Gastrocnemius medialis (tissue), 4 donors: ENCODE measurements at regions not wholly inside any gene's neighbourhood (a gene's known extent, or its start where the extent isn't known, plus 50 kb on each side); places are given as distances from the start of the nearest gene placed in this dataset.

ENCODE experiments used
- ATAC-seq, 2 donors: fragments of 150-250 bp; one replicate each; pipeline ENCODE4 v1.9.1; 2016
- DNase-seq, 2 donors: peaks; one replicate each; pipeline ENCODE4 v3.0.0-alpha.2; 2019
- H3K27ac ChIP-seq, 4 donors: fragments of 200-600 bp; sonication (generic); 1 replicate in 1 of 4; 2 replicates in 3 of 4; pipeline ENCODE4 v1.5.1; 2016 to 2018; ENCODE audit warnings: mild to moderate bottlenecking in 2 of 4, moderate library complexity in 1 of 4
- H3K27me3 ChIP-seq, 3 donors: fragments of 200-600 bp; sonication (generic) in 2 of 3; 1 replicate in 1 of 3; 2 replicates in 2 of 3; pipeline versions ENCODE4 v1.5.1 to v1.6.0; 2016 to 2019; ENCODE audit warnings: mild to moderate bottlenecking in 1 of 3, moderate library complexity in 1 of 3
- H3K36me3 ChIP-seq, 2 donors: fragments of 200-600 bp; sonication (generic) in 1 of 2; one replicate each; pipeline ENCODE4 v1.5.1; 2017 to 2018
- H3K4me1 ChIP-seq, 2 donors: fragments of 200-600 bp; sonication (generic) in 1 of 2; one replicate each; pipeline ENCODE4 v1.5.1; 2016 to 2017; ENCODE audit warnings: mild to moderate bottlenecking in 2 of 2
- H3K4me3 ChIP-seq, 4 donors: fragments of 200-600 bp; sonication (generic) in 3 of 4; 1 replicate in 1 of 4; 2 replicates in 3 of 4; pipeline ENCODE4 v1.5.1; 2016 to 2019; ENCODE audit warnings: mild to moderate bottlenecking in 2 of 4
- H3K9me3 ChIP-seq, 3 donors: fragments of 200-600 bp; sonication (generic) in 2 of 3; 1 replicate in 1 of 3; 2 replicates in 2 of 3; pipeline ENCODE4 v1.5.1; 2016 to 2019
- POLR2A ChIP-seq, 2 donors: fragments of 450-650 bp; IDR thresholded peaks; one replicate each; pipeline ENCODE4 v1.6.1; 2017; ENCODE audit warnings: antibody characterized with exemption in 2 of 2, mild to moderate bottlenecking in 2 of 2, moderate library complexity in 2 of 2
- in situ Hi-C, 4 donors: fragments of 200-750 bp; cut with MboI; loops; one replicate each; pipeline versions ENCODE4 v1.15.0 to v1.8.0; 2017; ENCODE audit warnings: low sequenced_read_pairs in 4 of 4
- intact Hi-C: fragments of 100-400 bp; cut with DNase I; formaldehyde crosslinking; loops from one replicate; pipeline ENCODE4 v1.15.1; 2023; ENCODE audit warnings: low total_unique reads
- TF ChIP-seq, protein P1 (sequence below), 5 experiments: fragments of 450-650 bp in 3 of 5; fragments of 200-600 bp in 2 of 5; sonication (generic) in 2 of 5; IDR thresholded peaks in 4 of 5; conservative IDR thresholded peaks in 1 of 5; 1 replicate in 4 of 5; 2 replicates in 1 of 5; pipeline ENCODE4 v1.5.1; 2016 to 2019; ENCODE audit warnings: antibody characterized with exemption in 5 of 5, mild to moderate bottlenecking in 3 of 5, moderate library complexity in 3 of 5

DNA sequence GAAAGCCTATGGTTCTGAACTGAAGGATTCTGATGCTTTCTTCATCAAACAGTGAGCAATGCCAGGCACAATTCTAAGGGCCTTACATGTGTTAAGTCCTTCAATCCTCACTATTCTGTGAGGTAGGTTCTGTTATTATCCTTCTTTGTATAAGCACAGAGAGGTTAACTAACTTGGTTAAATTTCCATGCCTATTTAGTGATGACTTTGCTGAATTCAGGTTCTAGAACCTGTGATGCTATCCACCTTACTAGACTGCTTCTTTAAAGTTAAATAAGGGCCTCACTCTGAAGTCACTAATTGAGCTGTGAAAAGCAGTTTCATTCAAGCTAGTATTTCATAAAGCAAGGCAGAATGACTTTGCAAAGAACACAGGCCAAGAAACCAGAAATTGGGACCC lies 138.9 kb upstream of the PARP11 start:
- Histone ChIP-seq H3K27ac (no peak overlapping the region), H3K27me3 (no peaks in the 10 kb centered on the region), H3K36me3 (no peaks in the 10 kb centered on the region), H3K4me1 (no peaks in the 10 kb centered on the region), H3K4me3 (no peak overlapping the region), H3K9me3 (no peaks in the 10 kb centered on the region)
- intact Hi-C loops (no loop called here), in situ Hi-C loops (no loop called here)
- no peak for ATAC-seq
- TF ChIP-seq, protein P1, sequence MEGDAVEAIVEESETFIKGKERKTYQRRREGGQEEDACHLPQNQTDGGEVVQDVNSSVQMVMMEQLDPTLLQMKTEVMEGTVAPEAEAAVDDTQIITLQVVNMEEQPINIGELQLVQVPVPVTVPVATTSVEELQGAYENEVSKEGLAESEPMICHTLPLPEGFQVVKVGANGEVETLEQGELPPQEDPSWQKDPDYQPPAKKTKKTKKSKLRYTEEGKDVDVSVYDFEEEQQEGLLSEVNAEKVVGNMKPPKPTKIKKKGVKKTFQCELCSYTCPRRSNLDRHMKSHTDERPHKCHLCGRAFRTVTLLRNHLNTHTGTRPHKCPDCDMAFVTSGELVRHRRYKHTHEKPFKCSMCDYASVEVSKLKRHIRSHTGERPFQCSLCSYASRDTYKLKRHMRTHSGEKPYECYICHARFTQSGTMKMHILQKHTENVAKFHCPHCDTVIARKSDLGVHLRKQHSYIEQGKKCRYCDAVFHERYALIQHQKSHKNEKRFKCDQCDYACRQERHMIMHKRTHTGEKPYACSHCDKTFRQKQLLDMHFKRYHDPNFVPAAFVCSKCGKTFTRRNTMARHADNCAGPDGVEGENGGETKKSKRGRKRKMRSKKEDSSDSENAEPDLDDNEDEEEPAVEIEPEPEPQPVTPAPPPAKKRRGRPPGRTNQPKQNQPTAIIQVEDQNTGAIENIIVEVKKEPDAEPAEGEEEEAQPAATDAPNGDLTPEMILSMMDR (IDR thresholded peaks at IDR 0.05 in 4 of 5, conservative IDR thresholded peaks at IDR 0.05 in 1 of 5), result no peak
- TF ChIP-seq POLR2A (IDR thresholded peaks at IDR 0.05), result no peak
- DNase-seq, result no peak

DNA sequence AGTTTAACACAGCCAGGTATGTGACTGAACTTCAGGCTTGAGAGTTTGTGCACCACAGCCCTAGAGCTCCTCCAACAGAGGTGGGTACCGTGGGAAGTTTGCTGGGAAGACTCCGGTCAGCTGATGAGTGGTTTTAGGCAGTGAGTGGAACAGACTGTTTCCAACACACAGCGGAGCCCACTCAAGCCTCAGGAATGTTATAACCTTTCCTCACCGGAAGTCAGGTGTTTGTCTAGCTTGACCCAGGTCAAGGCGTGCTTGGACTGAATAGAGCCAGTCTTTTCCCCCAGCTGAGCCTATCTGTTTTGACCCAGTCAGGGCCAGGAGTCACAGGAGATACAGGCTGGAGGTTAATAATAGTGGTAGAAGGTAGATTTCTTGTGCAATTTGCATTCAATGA lies 138.4 kb upstream of the PARP11 start:
- in situ Hi-C loops (no loop called here), intact Hi-C loops (no loop called here)
- H3K4me1 ChIP-seq, result no peaks in the 10 kb centered on the region
- no peaks in the 10 kb centered on the region for H3K36me3 ChIP-seq
- ATAC-seq (no peak), DNase-seq (no peak)
- no peak overlapping the region for H3K27ac ChIP-seq
- H3K27me3 ChIP-seq, result no peaks in the 10 kb centered on the region
- no peak overlapping the region for H3K4me3 ChIP-seq
- TF ChIP-seq POLR2A (IDR thresholded peaks at IDR 0.05), result no peak
- TF ChIP-seq, protein P1 (IDR thresholded peaks at IDR 0.05 in 4 of 5, conservative IDR thresholded peaks at IDR 0.05 in 1 of 5), result no peak
- H3K9me3 ChIP-seq, result no peaks in the 10 kb centered on the region

DNA sequence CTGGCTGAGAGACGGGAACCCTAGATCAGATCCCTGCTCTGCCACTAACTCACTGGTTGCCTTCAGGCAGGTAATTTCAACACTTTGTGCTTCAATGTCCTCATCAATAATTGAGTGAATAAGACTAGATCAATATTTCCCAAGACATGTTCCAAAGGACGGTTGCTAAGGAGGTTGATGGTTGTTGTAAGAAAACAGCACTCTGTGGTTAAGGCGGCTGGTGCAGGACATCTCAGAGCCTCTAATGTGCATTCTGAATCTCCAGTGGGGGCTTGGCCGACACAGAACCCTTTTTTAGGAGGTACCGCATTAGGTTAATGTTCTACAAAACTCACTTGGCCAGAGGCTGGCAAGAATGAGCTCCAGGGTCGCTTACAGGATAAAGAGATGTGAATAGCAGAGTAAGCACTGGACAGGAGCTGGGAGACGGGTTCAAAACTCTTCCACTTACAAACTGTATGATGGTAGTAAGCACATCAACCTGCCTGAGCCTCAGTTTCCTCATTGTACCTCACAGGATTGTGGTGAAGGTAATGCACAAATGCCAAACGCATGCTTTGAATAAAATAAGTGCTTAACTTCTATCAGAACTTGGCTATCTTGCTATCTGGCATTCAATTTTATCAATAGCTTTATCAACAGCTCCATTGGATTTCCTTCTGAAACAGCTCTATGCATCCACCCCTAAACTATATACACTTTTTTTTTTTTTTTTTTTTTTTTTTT lies 136.9 kb upstream of the PARP11 start:
- in situ Hi-C loops, result no loop called here
- Histone ChIP-seq H3K27me3 (no peaks in the 10 kb centered on the region), H3K9me3 (no peaks in the 10 kb centered on the region), H3K27ac (no peak overlapping the region), H3K36me3 (no peaks in the 10 kb centered on the region), H3K4me3 (no peak overlapping the region), H3K4me1 (no peaks in the 10 kb centered on the region)
- TF ChIP-seq, protein P1 (IDR thresholded peaks at IDR 0.05 in 4 of 5, conservative IDR thresholded peaks at IDR 0.05 in 1 of 5), result no peak
- TF ChIP-seq POLR2A (IDR thresholded peaks at IDR 0.05), result no peak
- no peak for DNase-seq
- no peak for ATAC-seq
- intact Hi-C loops, result no loop called here

DNA sequence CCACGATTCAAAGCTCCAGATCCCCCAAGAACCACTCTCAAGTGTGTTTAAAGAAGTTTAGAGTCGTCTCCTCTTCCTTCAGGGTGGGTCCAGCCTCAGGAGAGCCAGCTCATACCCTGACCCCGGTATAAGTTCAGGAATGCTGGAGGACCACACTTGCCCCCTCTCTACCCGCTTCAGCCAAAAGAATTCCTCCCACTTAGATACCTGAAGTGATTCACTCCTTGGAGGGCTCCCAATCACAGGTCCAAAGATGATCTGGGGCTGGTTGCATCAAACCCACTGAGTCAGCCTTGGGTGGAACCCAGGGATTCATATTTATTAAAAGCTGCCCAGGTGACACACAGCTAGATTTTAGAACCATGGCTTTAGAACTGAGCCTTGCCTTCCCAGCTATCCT lies 133.5 kb upstream of the PARP11 start:
- no peaks in the 10 kb centered on the region for H3K36me3 ChIP-seq
- H3K4me1 ChIP-seq, result no peaks in the 10 kb centered on the region
- ATAC-seq, result no peak
- intact Hi-C loops (no loop called here), in situ Hi-C loops (no loop called here)
- H3K9me3 ChIP-seq, result no peaks in the 10 kb centered on the region
- no peaks in the 10 kb centered on the region for H3K27me3 ChIP-seq
- no peak for DNase-seq
- no peak overlapping the region for H3K27ac ChIP-seq
- H3K4me3 ChIP-seq, result no peak overlapping the region
- no peak for TF ChIP-seq POLR2A (IDR thresholded peaks at IDR 0.05)
- TF ChIP-seq, protein P1 (IDR thresholded peaks at IDR 0.05 in 4 of 5, conservative IDR thresholded peaks at IDR 0.05 in 1 of 5), result no peak
